B cell (primary cell): ENCODE measurements at regions not wholly inside any gene's neighbourhood (a gene's known extent, or its start where the extent isn't known, plus 50 kb on each side); places are given as distances from the start of the nearest gene placed in this dataset.

Source experiments
- ATAC-seq: fragments of 200-7000 bp; cut with Tn5 transposase; one replicate; pipeline ENCODE4 v1.10.0; 2021; ENCODE audit warnings: low read depth, mild to moderate bottlenecking, moderate number of reproducible peaks, moderate library complexity
- CTCF ChIA-PET: fragments of 350-600 bp; sonication (Branson Sonifier 250); formaldehyde crosslinking; loops from one replicate; lab custom pipeline; 2021; ENCODE audit warnings: antibody characterized with exemption, inconsistent platforms; lab: Charles Lee
- POLR2A ChIA-PET: fragments of 350-600 bp; sonication (Branson Sonifier 250); formaldehyde crosslinking; loops from one replicate; lab custom pipeline; 2021; ENCODE audit warnings: antibody characterized with exemption; lab: Charles Lee
- DNase-seq: peaks from one replicate; pipeline ENCODE4 v3.0.0; 2013
- H2AFZ ChIP-seq: 2 replicates; pipeline ENCODE4 v1.6.1; 2012; ENCODE audit warnings: mild to moderate bottlenecking, low read depth, low read length; ENCODE audit not compliant: insufficient read depth, poor library complexity, severe bottlenecking
- H3K27ac ChIP-seq, 2 donors: 1 replicate in 1 of 2; 2 replicates in 1 of 2; pipeline ENCODE4 v1.5.1; 2012 to 2013; ENCODE audit warnings: low read length in 2 of 2, mild to moderate bottlenecking in 2 of 2, moderate library complexity in 1 of 2
- H3K27me3 ChIP-seq, 4 experiments: fragments of 200-600 bp in 1 of 4; sonication (generic) in 1 of 4; replicated peaks in 1 of 4; 1 replicate in 2 of 4; 2 replicates in 2 of 4; pipeline versions ENCODE4 v1.6.1 to v1.7.0; 2013 to 2016; ENCODE audit warnings: low read length in 3 of 4, mild to moderate bottlenecking in 2 of 4, mixed read lengths in 1 of 4, moderate library complexity in 1 of 4; ENCODE audit not compliant: insufficient read depth in 4 of 4, control insufficient read depth in 3 of 4; ENCODE audit errors: control extremely low read depth in 1 of 4
- H3K36me3 ChIP-seq, 2 experiments: replicated peaks in 1 of 2; 1 replicate in 1 of 2; 2 replicates in 1 of 2; pipeline versions ENCODE4 v1.6.1 to v1.7.1; 2013; ENCODE audit warnings: low read length in 1 of 2; ENCODE audit not compliant: insufficient read depth in 2 of 2, control insufficient read depth in 1 of 2; ENCODE audit errors: control extremely low read depth in 1 of 2, extremely low read depth in 1 of 2
- H3K4me1 ChIP-seq, 2 donors: fragments of 200-600 bp in 1 of 2; sonication (generic) in 1 of 2; 1 replicate in 1 of 2; 2 replicates in 1 of 2; pipeline versions ENCODE4 v1.5.1 to v1.6.1; 2013 to 2017; ENCODE audit warnings: low read length in 2 of 2; ENCODE audit not compliant: control insufficient read depth in 2 of 2, insufficient read depth in 2 of 2
- H3K4me2 ChIP-seq: replicated peaks from 2 replicates; pipeline ENCODE3; 2012; ENCODE audit warnings: mild to moderate bottlenecking, low read depth, low read length; ENCODE audit not compliant: poor library complexity, severe bottlenecking
- H3K4me3 ChIP-seq, 5 experiments: fragments of 200-600 bp in 1 of 5; sonication (generic) in 1 of 5; 1 replicate in 3 of 5; 2 replicates in 2 of 5; pipeline versions ENCODE4 v1.5.1 to v1.7.0; 2011 to 2016; ENCODE audit warnings: low read length in 4 of 5, mild to moderate bottlenecking in 4 of 5, low read depth in 2 of 5, control low read depth in 1 of 5, moderate library complexity in 1 of 5; ENCODE audit not compliant: insufficient read depth in 1 of 5; ENCODE audit errors: control extremely low read depth in 1 of 5, extremely low read depth in 1 of 5
- H3K79me2 ChIP-seq: fragments of 200-600 bp; sonication (generic); one replicate; pipeline ENCODE4 v1.6.0; 2016; ENCODE audit warnings: low read length; ENCODE audit not compliant: control insufficient read depth, insufficient read depth
- H3K9ac ChIP-seq: fragments of 200-600 bp; sonication (generic); 2 replicates; pipeline ENCODE4 v1.6.1; 2017; ENCODE audit warnings: mild to moderate bottlenecking, low read length, moderate library complexity
- H3K9me3 ChIP-seq, 3 donors: one replicate each; pipeline versions ENCODE4 v1.6.1 to v1.7.1; 2013; ENCODE audit warnings: low read length in 2 of 3; ENCODE audit not compliant: control insufficient read depth in 2 of 3, insufficient read depth in 1 of 3; ENCODE audit errors: control extremely low read depth in 1 of 3
- H4K20me1 ChIP-seq: 2 replicates; pipeline ENCODE4 v1.6.0; 2012; ENCODE audit warnings: mild to moderate bottlenecking, low read length; ENCODE audit not compliant: insufficient read depth, control insufficient read depth, poor library complexity, severe bottlenecking
- H3K27ac Mint-ChIP-seq: one replicate; pipeline ENCODE4 v1.8.0; 2021; ENCODE audit warnings: mixed read lengths
- H3K27me3 Mint-ChIP-seq: one replicate; pipeline ENCODE4 v1.8.0; 2021; ENCODE audit warnings: mixed read lengths
- H3K4me1 Mint-ChIP-seq: one replicate; pipeline ENCODE4 v1.8.0; 2021; ENCODE audit warnings: mixed read lengths
- H3K4me3 Mint-ChIP-seq: one replicate; pipeline ENCODE4 v1.8.0; 2021; ENCODE audit warnings: mixed read lengths
- H3K9me3 Mint-ChIP-seq: one replicate; pipeline ENCODE4 v1.8.0; 2022; ENCODE audit warnings: mixed read lengths; ENCODE audit not compliant: insufficient read depth
- EZH2 ChIP-seq: IDR thresholded peaks from 2 replicates; pipeline ENCODE4 v1.6.1; 2012; ENCODE audit warnings: borderline replicate concordance, low read depth, mild to moderate bottlenecking, moderate library complexity, low read length; ENCODE audit not compliant: insufficient read depth, poor library complexity, severe bottlenecking
- WGBS: methylation state at CpG from one replicate; pipeline ENCODE4 v1.1.5; 2013; ENCODE audit warnings: missing lambda C conversion rate; ENCODE audit not compliant: insufficient coverage; 5-methylcytosine and 5-hydroxymethylcytosine counted together
- intact Hi-C: fragments of 100-400 bp; cut with micrococcal nuclease; formaldehyde crosslinking; loops from one replicate; pipeline ENCODE4 v1.10.0; 2022
- TF ChIP-seq, protein P1 (sequence below): fragments of 200-600 bp; IDR thresholded peaks from one replicate; pipeline ENCODE4 v1.8.0; 2022; ENCODE audit warnings: antibody characterized with exemption, mild to moderate bottlenecking

- no peak overlapping the region for H3K27ac Mint-ChIP-seq
- H3K4me1 Mint-ChIP-seq: no peaks in the 10 kb centered on the region
- no peak overlapping the region for H3K4me3 Mint-ChIP-seq
- H3K27me3 Mint-ChIP-seq: peaks cover 19% of the 10 kb centered on the region
- ChIA-PET POLR2A (no interaction called here), CTCF (no interaction called here)
- Histone ChIP-seq H3K27ac (no peak overlapping the region), H3K36me3 (no peaks in the 10 kb centered on the region), H3K4me1 (no peaks in the 10 kb centered on the region), H3K79me2 (no peaks in the 10 kb centered on the region), H3K9me3 (no peaks in the 10 kb centered on the region), H4K20me1 (no peaks in the 10 kb centered on the region), H3K4me2 (no peak overlapping the region), H3K27me3 (peaks cover 0 to 3% (median 0%) of the 10 kb centered on the region in 4 experiments), H3K9ac (no peak overlapping the region), H2AFZ (no peak overlapping the region), H3K4me3 (no peak overlapping the region)
- ATAC-seq: no peak
- TF ChIP-seq, protein P1, sequence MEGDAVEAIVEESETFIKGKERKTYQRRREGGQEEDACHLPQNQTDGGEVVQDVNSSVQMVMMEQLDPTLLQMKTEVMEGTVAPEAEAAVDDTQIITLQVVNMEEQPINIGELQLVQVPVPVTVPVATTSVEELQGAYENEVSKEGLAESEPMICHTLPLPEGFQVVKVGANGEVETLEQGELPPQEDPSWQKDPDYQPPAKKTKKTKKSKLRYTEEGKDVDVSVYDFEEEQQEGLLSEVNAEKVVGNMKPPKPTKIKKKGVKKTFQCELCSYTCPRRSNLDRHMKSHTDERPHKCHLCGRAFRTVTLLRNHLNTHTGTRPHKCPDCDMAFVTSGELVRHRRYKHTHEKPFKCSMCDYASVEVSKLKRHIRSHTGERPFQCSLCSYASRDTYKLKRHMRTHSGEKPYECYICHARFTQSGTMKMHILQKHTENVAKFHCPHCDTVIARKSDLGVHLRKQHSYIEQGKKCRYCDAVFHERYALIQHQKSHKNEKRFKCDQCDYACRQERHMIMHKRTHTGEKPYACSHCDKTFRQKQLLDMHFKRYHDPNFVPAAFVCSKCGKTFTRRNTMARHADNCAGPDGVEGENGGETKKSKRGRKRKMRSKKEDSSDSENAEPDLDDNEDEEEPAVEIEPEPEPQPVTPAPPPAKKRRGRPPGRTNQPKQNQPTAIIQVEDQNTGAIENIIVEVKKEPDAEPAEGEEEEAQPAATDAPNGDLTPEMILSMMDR: no peak
- no peak for TF ChIP-seq EZH2
- H3K9me3 Mint-ChIP-seq: no peaks in the 10 kb centered on the region
- WGBS: 71% methylated on average over 1 of the region's 4 CpGs
- no peak for DNase-seq
- intact Hi-C loops: no loop called here
These were observed 394.7 kb upstream of the KLF12 start for GRCh38 chr13:74528734-74529513.

DNA sequence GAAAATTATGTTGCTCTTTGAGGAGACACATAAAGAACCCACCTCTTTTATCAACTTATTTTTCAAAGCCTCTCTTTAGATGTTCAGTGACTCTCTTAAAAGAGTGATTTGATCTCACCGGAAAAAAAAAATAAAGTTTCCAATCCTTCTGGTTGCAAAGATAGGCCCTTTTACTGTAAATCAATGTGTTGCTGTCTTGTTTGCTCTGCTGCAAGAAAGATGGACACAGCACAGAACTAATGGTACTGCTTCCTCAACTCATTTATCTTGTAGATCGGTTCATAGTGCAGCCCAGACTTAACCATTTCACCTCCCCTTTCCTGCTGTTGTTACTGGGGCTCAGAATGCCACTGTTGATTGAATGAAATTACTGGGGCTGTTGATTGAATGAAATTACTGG is 388.9 kb upstream of the KLF12 start:
- CTCF ChIA-PET: no interaction called here
- WGBS: no CpG with 5 or more reads among the region's 2 CpGs
- no peak overlapping the region for H3K27ac Mint-ChIP-seq

More for the DNA sequence above, 388.9 kb upstream of the KLF12 start:
- POLR2A ChIA-PET: no interaction called here
- Histone ChIP-seq H3K36me3 (no peaks in the 10 kb centered on the region), H3K9me3 (no peaks in the 10 kb centered on the region), H3K27ac (no peak overlapping the region), H2AFZ (no peak overlapping the region), H3K79me2 (no peaks in the 10 kb centered on the region), H3K4me1 (no peaks in the 10 kb centered on the region), H3K4me2 (no peak overlapping the region), H3K4me3 (no peak overlapping the region), H3K9ac (no peak overlapping the region), H4K20me1 (no peaks in the 10 kb centered on the region), H3K27me3 (peaks cover 0 to 3% (median 0%) of the 10 kb centered on the region in 4 experiments)
- Mint-ChIP-seq H3K4me3 (no peak overlapping the region), H3K27me3 (peaks cover 13% of the 10 kb centered on the region), H3K9me3 (no peaks in the 10 kb centered on the region), H3K4me1 (no peaks in the 10 kb centered on the region)
- DNase-seq (no peak), ATAC-seq (no peak)
- no peak for TF ChIP-seq EZH2
- TF ChIP-seq, protein P1: no peak
- intact Hi-C loops: no loop called here
